ENCODE measurements at regions not wholly inside any gene's neighbourhood (a gene's known extent, or its start where the extent isn't known, plus 50 kb on each side); places are given as distances from the start of the nearest gene placed in this dataset.

GRCh38 chr3:5635746-5636145 is 448.2 kb downstream of the EDEM1 start:
- DNase-seq = no peak

- no peak for DNase-seq
Measured at GRCh38 chr3:5638550-5638949, 451.0 kb downstream of the EDEM1 start.

- DNase-seq = no peak
Measured at GRCh38 chr3:5644773-5645670, 457.5 kb downstream of the EDEM1 start.

DNA sequence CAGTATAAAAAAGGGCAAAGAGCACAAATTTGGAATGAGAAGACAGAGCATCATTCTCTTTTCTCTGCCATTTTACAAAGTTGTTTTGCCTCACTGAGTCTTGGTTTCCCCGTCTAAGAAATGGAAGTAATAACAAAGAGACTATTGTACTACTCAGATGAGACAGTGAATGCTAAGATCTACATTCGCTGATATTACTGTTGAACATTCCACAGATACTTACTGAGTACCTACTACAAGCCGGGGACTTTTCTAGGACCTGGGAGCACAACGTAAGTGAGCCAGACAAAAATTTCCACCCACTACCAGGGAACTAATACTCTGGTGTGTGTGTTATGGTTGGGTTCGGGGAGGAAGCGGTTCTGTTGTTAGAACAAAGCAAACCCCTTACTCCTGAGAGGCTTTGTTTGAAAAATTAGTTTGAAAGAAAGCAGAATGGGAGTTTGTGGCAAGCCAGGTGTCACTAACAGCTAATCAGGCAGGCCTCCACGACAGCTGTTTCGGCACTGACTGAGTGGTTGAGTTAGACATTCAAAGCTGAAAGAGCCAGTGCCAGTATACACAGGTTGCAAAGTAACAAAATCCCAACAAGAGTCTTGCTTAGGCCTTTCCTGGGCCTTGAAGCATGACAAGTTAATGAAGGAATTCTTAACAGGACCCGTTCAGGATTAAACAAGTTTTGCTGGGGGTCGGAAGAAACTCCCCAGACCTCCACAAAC is 458.3 kb downstream of the EDEM1 start:
- DNase-seq = no peak

- no peak for DNase-seq
Measured at GRCh38 chr3:5650303-5650702, 462.8 kb downstream of the EDEM1 start.

DNA sequence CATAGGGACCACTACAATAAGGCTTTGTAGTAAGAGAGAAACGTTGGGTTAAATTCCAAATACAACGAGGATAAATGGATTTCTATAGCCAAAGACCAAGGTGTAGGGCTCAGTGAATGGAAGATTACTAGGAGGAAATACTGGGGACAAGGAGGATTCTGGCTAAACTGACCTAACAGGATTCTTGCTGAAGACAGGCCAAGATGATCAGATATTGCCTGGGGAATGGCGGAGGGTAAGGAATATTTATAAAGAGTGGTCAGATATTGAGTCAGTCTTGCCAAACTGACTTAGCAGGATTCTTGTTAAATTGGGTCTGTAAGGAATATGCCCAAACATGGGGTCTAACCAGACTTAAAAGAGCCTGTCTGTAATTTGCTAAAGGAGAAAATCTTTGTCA is 463.8 kb downstream of the EDEM1 start:
- no peak for DNase-seq

DNA sequence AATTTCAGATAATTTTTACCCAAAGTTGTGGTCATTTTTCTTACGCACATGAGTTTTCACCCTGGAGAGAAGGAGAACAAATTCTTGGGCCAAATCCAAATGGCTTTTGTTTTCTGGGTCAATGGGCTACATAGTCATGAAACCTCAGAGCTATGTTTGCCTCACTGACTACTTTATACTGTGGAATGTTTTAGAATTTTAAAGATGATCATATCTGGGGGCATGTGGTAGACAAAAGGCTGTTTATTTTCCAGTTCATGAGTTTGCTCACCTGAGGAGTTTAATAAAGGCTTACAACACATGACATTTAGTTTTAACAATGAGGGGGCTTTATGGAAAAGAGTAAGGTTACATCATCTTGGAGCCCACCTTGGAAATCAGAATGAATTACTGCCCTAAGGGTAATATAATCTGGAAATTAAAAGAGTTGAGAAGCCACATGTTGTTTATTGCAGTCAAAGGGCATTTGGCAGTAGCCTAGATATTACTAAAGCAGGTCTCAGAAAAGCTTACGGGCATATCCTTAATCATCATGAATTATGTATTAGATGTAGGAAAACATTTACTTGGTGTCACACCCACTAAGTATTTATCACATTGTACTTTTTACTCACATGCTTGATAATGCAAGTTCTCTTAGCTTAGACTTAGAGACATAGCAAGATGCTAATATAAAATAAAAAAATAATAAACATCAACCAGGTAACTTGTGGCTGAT is 466.1 kb downstream of the EDEM1 start:
- DNase-seq = no peak

DNA sequence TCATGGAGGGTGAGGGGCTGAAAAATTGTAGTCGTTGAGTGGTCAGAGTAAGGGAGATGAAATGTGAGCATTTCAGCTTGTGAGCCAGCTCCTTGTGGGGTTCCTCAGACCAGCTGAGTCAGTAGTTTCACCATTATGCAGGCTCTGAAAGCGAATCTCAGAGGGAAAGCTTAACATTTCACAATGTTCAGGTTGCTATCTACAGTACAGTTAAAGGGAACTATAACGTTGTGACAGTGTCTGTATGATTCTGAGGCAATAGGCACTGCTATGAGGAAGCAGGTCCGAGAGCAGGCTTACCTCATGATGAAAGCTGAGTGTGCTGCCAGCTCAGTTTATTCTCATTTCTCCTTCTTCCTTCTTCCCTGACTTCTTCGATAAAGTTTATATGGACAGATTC is 469.6 kb downstream of the EDEM1 start:
- DNase-seq = no peak

DNA sequence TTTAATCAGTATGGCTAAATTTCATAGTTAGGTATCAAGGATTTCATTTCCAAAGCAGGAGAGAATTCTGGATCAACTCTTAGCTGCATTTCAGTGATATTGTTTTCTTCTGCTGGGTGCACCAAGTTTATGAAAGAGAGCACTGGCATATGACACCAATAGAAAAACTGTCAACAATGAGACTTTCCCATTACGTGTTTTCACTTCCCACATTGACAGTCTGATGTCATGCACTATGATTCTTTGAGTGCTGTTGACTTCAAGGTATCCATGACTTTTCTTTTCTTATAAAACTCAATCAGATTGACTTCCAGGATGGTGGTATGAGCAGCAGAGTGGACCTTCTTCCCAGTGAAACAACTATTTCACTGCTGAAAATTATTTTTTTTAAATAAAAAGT is 476.1 kb downstream of the EDEM1 start:
- DNase-seq = no peak

- no peak for DNase-seq
Measured at GRCh38 chr3:5666455-5666854, 478.9 kb downstream of the EDEM1 start.

- no peak for DNase-seq
Measured at GRCh38 chr3:5673521-5673920, 486.0 kb downstream of the EDEM1 start.

DNA sequence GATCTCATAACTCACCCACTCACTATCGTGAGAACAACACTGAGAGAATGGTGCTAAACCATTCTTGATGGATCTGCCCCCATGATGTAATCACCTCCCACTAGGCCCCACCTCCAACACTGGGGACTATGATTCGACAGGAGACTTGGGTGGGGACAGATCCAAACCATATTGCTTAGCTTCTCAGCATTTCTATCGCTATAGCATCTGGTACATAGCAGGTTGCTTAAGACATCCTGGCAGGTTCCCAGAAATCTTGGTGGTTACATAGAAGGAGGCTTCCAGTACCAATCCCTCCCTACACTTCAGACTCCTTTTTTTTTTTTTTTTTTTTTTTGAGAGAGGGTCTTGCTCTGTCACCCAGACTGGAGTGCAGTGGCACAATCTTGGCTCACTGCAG is 487.8 kb downstream of the EDEM1 start:
- DNase-seq = no peak

GRCh38 chr3:5677555-5677954 is 490.0 kb downstream of the EDEM1 start:
- no peak for DNase-seq

- DNase-seq = no peak
Measured at GRCh38 chr3:5678248-5678647, 490.7 kb downstream of the EDEM1 start.

GRCh38 chr3:5678844-5679243 is 491.3 kb downstream of the EDEM1 start:
- DNase-seq = no peak

DNA sequence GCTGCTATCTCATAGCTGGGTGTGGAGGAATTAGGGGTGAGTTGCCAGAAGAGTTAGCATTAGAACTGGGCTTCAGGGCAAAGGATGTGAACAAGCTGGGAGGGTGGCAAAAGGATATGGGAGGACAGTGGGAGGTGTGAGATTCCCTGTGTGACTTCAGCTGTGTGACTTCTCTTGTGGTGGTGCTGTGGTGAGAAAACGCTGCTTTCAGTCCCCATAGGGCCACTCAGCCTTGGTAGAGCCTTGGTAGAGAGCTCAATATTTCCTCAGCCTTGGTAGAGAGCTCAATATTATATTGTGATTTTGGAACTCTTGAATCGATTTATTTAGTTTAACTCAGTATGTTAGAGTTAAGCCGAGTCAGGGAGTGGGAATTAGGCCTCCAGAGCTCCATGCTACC is 499.7 kb downstream of the EDEM1 start:
- DNase-seq = no peak

- no peak for DNase-seq
Measured at GRCh38 chr3:5690490-5690889, 503.0 kb downstream of the EDEM1 start.

- DNase-seq = peak; percentile 1
Measured at GRCh38 chr3:5690904-5691532, 503.5 kb downstream of the EDEM1 start.

- no peak for DNase-seq
Measured at GRCh38 chr3:5692446-5692845, 504.9 kb downstream of the EDEM1 start.

GRCh38 chr3:5694266-5694665 is 506.8 kb downstream of the EDEM1 start:
- DNase-seq = no peak

DNA sequence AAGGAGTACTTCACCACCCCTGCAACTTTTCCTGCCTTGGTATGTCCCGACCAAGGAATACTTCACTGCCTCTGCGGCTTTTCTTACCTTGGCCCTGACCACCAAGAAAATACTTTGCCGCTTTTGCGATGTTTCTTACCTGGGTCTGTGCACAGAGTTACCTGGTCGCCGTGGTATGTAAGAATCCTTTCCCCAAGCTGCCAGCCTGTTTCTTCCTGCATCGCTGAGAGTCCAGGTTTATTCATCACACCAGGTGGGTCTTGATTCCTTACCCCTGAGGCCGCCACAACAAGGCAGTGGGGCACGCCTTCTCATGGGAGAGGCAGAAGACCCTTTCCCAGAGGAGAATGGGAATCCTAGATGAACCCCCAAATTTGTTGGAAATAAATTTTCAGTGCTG is 511.3 kb downstream of the EDEM1 start:
- DNase-seq = no peak

- no peak for DNase-seq
Measured at GRCh38 chr3:5699313-5699712, 511.8 kb downstream of the EDEM1 start.

DNA sequence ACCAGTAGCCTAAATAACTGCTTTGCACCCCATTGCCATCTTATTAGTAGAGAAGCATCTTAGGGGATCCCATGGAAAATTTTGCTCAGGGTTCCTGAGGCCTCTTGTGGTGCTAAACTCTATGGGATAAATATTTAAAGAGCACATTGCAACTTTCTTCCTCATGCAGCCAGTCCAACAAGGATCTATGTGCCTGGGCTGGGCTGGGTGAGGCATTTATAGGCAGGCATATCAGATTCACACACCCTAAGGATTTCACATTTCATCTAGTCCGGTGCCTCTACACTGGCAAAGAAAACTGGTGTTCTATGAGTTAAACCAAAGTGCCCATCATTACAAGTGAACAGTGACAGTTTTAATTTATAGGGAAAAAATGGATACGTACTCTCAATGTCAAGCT is 512.3 kb downstream of the EDEM1 start:
- DNase-seq = no peak

All from HCEC 1CT (cell line).